H7 (cell line): ENCODE measurements at regions not wholly inside any gene's neighbourhood (a gene's known extent, or its start where the extent isn't known, plus 50 kb on each side); places are given as distances from the start of the nearest gene placed in this dataset.

Experiments used
- DNase-seq: peaks from one replicate; pipeline ENCODE4 v3.0.0; 2012
- H3K27me3 ChIP-seq: 2 replicates; pipeline ENCODE4 v1.6.0; 2011; ENCODE audit warnings: mild to moderate bottlenecking, low read length; ENCODE audit not compliant: control insufficient read depth, insufficient read depth
- H3K36me3 ChIP-seq: replicated peaks from 2 replicates; pipeline ENCODE4 v1.5.1; 2011; ENCODE audit warnings: low read length; ENCODE audit not compliant: control insufficient read depth, insufficient read depth
- H3K4me3 ChIP-seq: 2 replicates; pipeline ENCODE4 v1.5.1; 2011; ENCODE audit warnings: low read depth, mild to moderate bottlenecking, control low read depth, low read length, moderate library complexity; ENCODE audit not compliant: insufficient read depth

GRCh38 chr20:40230486-40230885 is 458.6 kb downstream of the MAFB start:
- DNase-seq = no peak
- Histone ChIP-seq H3K27me3 (no peaks in the 10 kb centered on the region), H3K36me3 (no peaks in the 10 kb centered on the region; the same call in none of the 2 replicates), H3K4me3 (no peak overlapping the region)

- Histone ChIP-seq H3K36me3 (no peaks in the 10 kb centered on the region; the same call in 1 of the 2 replicates), H3K27me3 (no peaks in the 10 kb centered on the region), H3K4me3 (no peak overlapping the region)
- no peak for DNase-seq
These were observed 463.4 kb downstream of the MAFB start for GRCh38 chr20:40225596-40225995.

- no peak for DNase-seq
- H3K36me3 ChIP-seq = no peaks in the 10 kb centered on the region; the same call in 1 of the 2 replicates
- H3K4me3 ChIP-seq = no peak overlapping the region
- no peaks in the 10 kb centered on the region for H3K27me3 ChIP-seq
These were observed 465.2 kb downstream of the MAFB start for GRCh38 chr20:40223810-40224209.

- Histone ChIP-seq H3K27me3 (no peaks in the 10 kb centered on the region), H3K4me3 (no peak overlapping the region)
- DNase-seq = no peak
These were observed 470.1 kb downstream of the MAFB start for GRCh38 chr20:40218971-40219370.

GRCh38 chr20:40218316-40218969 is 470.6 kb downstream of the MAFB start:
- DNase-seq = no peak
- no peak overlapping the region for H3K4me3 ChIP-seq
- H3K36me3 ChIP-seq = no peaks in the 10 kb centered on the region; the same call in 1 of the 2 replicates
- H3K27me3 ChIP-seq = no peaks in the 10 kb centered on the region

More at GRCh38 chr20:40218971-40219370, 470.1 kb downstream of the MAFB start:
- no peaks in the 10 kb centered on the region; the same call in 1 of the 2 replicates for H3K36me3 ChIP-seq

- Histone ChIP-seq H3K27me3 (no peaks in the 10 kb centered on the region), H3K36me3 (no peaks in the 10 kb centered on the region), H3K4me3 (no peak overlapping the region)
- DNase-seq = no peak
These were observed 481.4 kb downstream of the MAFB start for GRCh38 chr20:40207655-40208054.

- DNase-seq = no peak
- Histone ChIP-seq H3K27me3 (no peaks in the 10 kb centered on the region), H3K36me3 (no peaks in the 10 kb centered on the region), H3K4me3 (no peak overlapping the region)
These were observed 483.1 kb downstream of the MAFB start for GRCh38 chr20:40205971-40206370.

- no peaks in the 10 kb centered on the region for H3K36me3 ChIP-seq
- H3K4me3 ChIP-seq = no peak overlapping the region
- DNase-seq = no peak
- no peaks in the 10 kb centered on the region for H3K27me3 ChIP-seq
These were observed 486.0 kb downstream of the MAFB start for GRCh38 chr20:40203032-40203431.

GRCh38 chr20:40197691-40198090 is 491.3 kb downstream of the MAFB start:
- no peaks in the 10 kb centered on the region for H3K27me3 ChIP-seq
- no peaks in the 10 kb centered on the region for H3K36me3 ChIP-seq
- no peak overlapping the region for H3K4me3 ChIP-seq
- DNase-seq = no peak

GRCh38 chr20:40196846-40197436 is 492.1 kb downstream of the MAFB start:
- H3K4me3 ChIP-seq = no peak overlapping the region
- H3K27me3 ChIP-seq = no peaks in the 10 kb centered on the region
- no peak for DNase-seq
- H3K36me3 ChIP-seq = no peaks in the 10 kb centered on the region

GRCh38 chr20:40195742-40196141 is 493.3 kb downstream of the MAFB start:
- Histone ChIP-seq H3K27me3 (no peaks in the 10 kb centered on the region), H3K4me3 (no peak overlapping the region), H3K36me3 (no peaks in the 10 kb centered on the region)
- no peak for DNase-seq

GRCh38 chr20:40192529-40192928 is 496.5 kb downstream of the MAFB start:
- H3K27me3 ChIP-seq = no peaks in the 10 kb centered on the region
- DNase-seq = no peak
- no peak overlapping the region for H3K4me3 ChIP-seq
- no peaks in the 10 kb centered on the region for H3K36me3 ChIP-seq

GRCh38 chr20:40192081-40192480 is 497.0 kb downstream of the MAFB start:
- no peaks in the 10 kb centered on the region for H3K36me3 ChIP-seq
- no peak overlapping the region for H3K4me3 ChIP-seq
- H3K27me3 ChIP-seq = no peaks in the 10 kb centered on the region
- DNase-seq = peak; percentile 6

GRCh38 chr20:40191573-40191972 is 497.5 kb downstream of the MAFB start:
- no peak for DNase-seq
- H3K36me3 ChIP-seq = no peaks in the 10 kb centered on the region
- no peaks in the 10 kb centered on the region for H3K27me3 ChIP-seq
- no peak overlapping the region for H3K4me3 ChIP-seq

GRCh38 chr20:40189621-40190020 is 499.4 kb downstream of the MAFB start:
- DNase-seq = no peak
- Histone ChIP-seq H3K27me3 (no peaks in the 10 kb centered on the region), H3K36me3 (no peaks in the 10 kb centered on the region), H3K4me3 (no peak overlapping the region)
